ENCODE measurements at regions not wholly inside any gene's neighbourhood (a gene's known extent, or its start where the extent isn't known, plus 50 kb on each side); places are given as distances from the start of the nearest gene placed in this dataset.

GRCh38 chr16:17641990-17642389 lies 171.2 kb upstream of the XYLT1 start:
- Histone ChIP-seq H3K4me1 (ENCODE audit: control insufficient read depth in 1 of 2, insufficient read depth in 1 of 2, low read depth in 1 of 2, low read length in 1 of 2) (no peaks in the 10 kb centered on the region), H3K27ac (no peak overlapping the region), H3K27me3 (no peaks in the 10 kb centered on the region), H3K4me3 (ENCODE audit: low read depth in 1 of 2, low read length in 1 of 2) (no peak overlapping the region), H3K36me3 (no peaks in the 10 kb centered on the region), H3K9me3 (no peaks in the 10 kb centered on the region)
- TF ChIP-seq, protein P1, sequence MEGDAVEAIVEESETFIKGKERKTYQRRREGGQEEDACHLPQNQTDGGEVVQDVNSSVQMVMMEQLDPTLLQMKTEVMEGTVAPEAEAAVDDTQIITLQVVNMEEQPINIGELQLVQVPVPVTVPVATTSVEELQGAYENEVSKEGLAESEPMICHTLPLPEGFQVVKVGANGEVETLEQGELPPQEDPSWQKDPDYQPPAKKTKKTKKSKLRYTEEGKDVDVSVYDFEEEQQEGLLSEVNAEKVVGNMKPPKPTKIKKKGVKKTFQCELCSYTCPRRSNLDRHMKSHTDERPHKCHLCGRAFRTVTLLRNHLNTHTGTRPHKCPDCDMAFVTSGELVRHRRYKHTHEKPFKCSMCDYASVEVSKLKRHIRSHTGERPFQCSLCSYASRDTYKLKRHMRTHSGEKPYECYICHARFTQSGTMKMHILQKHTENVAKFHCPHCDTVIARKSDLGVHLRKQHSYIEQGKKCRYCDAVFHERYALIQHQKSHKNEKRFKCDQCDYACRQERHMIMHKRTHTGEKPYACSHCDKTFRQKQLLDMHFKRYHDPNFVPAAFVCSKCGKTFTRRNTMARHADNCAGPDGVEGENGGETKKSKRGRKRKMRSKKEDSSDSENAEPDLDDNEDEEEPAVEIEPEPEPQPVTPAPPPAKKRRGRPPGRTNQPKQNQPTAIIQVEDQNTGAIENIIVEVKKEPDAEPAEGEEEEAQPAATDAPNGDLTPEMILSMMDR (IDR thresholded peaks at IDR 0.05): no peak

- TF ChIP-seq, protein P1 (IDR thresholded peaks at IDR 0.05): no peak
- no peak overlapping the region for H3K4me3 ChIP-seq (ENCODE audit: low read depth in 1 of 2, low read length in 1 of 2)
- H3K9me3 ChIP-seq: no peaks in the 10 kb centered on the region
- H3K27me3 ChIP-seq: no peaks in the 10 kb centered on the region
- no peaks in the 10 kb centered on the region for H3K36me3 ChIP-seq
- no peak overlapping the region for H3K27ac ChIP-seq
- no peaks in the 10 kb centered on the region for H3K4me1 ChIP-seq (ENCODE audit: control insufficient read depth in 1 of 2, insufficient read depth in 1 of 2, low read depth in 1 of 2, low read length in 1 of 2)
These were observed 167.4 kb upstream of the XYLT1 start for GRCh38 chr16:17638134-17638533.

GRCh38 chr16:17635183-17635582 lies 164.4 kb upstream of the XYLT1 start:
- Histone ChIP-seq H3K9me3 (no peaks in the 10 kb centered on the region), H3K36me3 (no peaks in the 10 kb centered on the region), H3K27me3 (no peaks in the 10 kb centered on the region), H3K27ac (no peak overlapping the region), H3K4me1 (ENCODE audit: control insufficient read depth in 1 of 2, insufficient read depth in 1 of 2, low read depth in 1 of 2, low read length in 1 of 2) (no peaks in the 10 kb centered on the region), H3K4me3 (ENCODE audit: low read depth in 1 of 2, low read length in 1 of 2) (no peak overlapping the region)
- TF ChIP-seq, protein P1 (IDR thresholded peaks at IDR 0.05): no peak

DNA sequence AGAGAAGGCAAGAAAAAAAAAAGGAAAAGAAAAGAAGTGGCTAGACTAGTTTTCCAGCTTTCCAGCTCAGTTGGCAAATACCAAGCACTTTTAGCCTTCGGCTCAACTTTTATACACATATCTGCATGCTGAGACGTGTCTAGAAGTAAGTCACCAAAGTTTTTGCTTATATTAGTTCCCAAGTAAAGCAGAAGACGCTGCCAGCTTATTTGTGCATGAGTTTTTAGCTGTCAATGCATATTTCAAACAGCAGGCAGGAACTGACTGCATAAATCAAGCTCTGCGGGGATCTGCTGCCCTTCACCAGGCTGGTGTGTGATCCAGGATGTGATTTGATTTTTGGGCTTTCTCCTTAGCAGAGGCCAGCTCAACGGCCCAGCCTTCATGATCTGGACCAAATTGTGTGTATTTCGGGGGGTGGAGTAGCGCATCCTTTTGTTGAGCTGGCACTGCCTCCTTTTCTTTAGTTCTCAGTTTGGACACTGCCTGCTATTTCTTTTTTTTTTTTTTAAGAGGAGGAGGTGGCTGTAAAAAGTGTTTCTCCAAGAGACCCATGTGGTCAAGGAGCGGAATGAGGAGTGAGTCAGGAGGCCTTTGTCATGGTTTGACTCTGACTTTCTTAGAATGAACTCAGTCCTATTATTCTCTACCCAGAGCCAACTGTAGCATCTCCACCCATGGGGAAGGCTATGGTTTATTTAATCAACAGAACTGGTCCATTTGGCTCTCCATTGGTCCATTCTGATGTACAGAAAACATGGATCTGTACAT lies 162.6 kb upstream of the XYLT1 start:
- Histone ChIP-seq H3K36me3 (no peaks in the 10 kb centered on the region), H3K4me1 (ENCODE audit: control insufficient read depth in 1 of 2, insufficient read depth in 1 of 2, low read depth in 1 of 2, low read length in 1 of 2) (no peaks in the 10 kb centered on the region), H3K27me3 (no peaks in the 10 kb centered on the region), H3K4me3 (ENCODE audit: low read depth in 1 of 2, low read length in 1 of 2) (no peak overlapping the region), H3K9me3 (no peaks in the 10 kb centered on the region), H3K27ac (no peak overlapping the region)
- TF ChIP-seq, protein P1 (IDR thresholded peaks at IDR 0.05): no peak

GRCh38 chr16:17632667-17633066 lies 161.9 kb upstream of the XYLT1 start:
- Histone ChIP-seq H3K36me3 (no peaks in the 10 kb centered on the region), H3K4me3 (ENCODE audit: low read depth in 1 of 2, low read length in 1 of 2) (no peak overlapping the region), H3K27me3 (no peaks in the 10 kb centered on the region), H3K4me1 (ENCODE audit: control insufficient read depth in 1 of 2, insufficient read depth in 1 of 2, low read depth in 1 of 2, low read length in 1 of 2) (no peaks in the 10 kb centered on the region), H3K9me3 (no peaks in the 10 kb centered on the region), H3K27ac (no peak overlapping the region)
- TF ChIP-seq, protein P1 (IDR thresholded peaks at IDR 0.05): no peak

Data from neutrophil (primary cell).